A549 (cell line): ENCODE measurements at regions not wholly inside any gene's neighbourhood (a gene's known extent, or its start where the extent isn't known, plus 50 kb on each side); places are given as distances from the start of the nearest gene placed in this dataset.

Source experiments
- ESRRA ChIP-seq: fragments of 150-350 bp; IDR thresholded peaks from 2 replicates; pipeline ENCODE4 v1.6.1; 2014; ENCODE audit warnings: mild to moderate bottlenecking, low read length, borderline replicate concordance
- POLR2A ChIP-seq: IDR thresholded peaks from 2 replicates; pipeline ENCODE4 v1.6.1; 2012; ENCODE audit warnings: mild to moderate bottlenecking, low read length
- RAD21 ChIP-seq, 2 experiments: fragments of >200 bp in 1 of 2; sonication (Bioruptor Twin) in 1 of 2; formaldehyde crosslinking in 1 of 2; IDR thresholded peaks in 1 of 2; conservative IDR thresholded peaks in 1 of 2; 2 replicates in 1 of 2; 3 replicates in 1 of 2; pipeline ENCODE4 v1.6.1; 2012 to 2018; ENCODE audit warnings: inconsistent platforms in 1 of 2
- TF ChIP-seq, protein P1 (sequence below): fragments of >200 bp; sonication (Bioruptor Twin); formaldehyde crosslinking; IDR thresholded peaks from 3 replicates; pipeline ENCODE4 v1.5.1; 2016

DNA sequence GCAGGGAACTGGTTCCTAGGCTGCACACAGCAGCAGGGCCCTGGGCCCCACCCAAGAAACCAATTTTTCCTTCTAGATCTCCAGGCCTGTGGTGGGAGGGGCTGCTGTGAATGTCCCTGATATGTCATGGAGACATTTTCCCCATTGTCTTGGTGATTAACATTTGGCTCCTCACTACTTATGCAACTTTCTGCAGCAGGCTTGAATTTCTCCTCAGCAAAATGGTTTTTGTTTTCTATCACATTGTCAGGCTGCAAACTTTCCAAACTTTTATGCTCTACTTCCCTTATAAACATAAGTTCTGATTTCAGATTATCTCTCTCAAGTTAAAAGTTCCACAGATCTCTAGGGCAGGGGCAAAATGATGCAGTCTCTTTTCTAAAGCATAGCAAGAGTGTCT lies 310.2 kb upstream of the PCDH20 start:
- TF ChIP-seq RAD21 (conservative IDR thresholded peaks at IDR 0.05 in 1 of 2, IDR thresholded peaks at IDR 0.05 in 1 of 2) (no peak), POLR2A (no peak), ESRRA (no peak)
- TF ChIP-seq, protein P1, sequence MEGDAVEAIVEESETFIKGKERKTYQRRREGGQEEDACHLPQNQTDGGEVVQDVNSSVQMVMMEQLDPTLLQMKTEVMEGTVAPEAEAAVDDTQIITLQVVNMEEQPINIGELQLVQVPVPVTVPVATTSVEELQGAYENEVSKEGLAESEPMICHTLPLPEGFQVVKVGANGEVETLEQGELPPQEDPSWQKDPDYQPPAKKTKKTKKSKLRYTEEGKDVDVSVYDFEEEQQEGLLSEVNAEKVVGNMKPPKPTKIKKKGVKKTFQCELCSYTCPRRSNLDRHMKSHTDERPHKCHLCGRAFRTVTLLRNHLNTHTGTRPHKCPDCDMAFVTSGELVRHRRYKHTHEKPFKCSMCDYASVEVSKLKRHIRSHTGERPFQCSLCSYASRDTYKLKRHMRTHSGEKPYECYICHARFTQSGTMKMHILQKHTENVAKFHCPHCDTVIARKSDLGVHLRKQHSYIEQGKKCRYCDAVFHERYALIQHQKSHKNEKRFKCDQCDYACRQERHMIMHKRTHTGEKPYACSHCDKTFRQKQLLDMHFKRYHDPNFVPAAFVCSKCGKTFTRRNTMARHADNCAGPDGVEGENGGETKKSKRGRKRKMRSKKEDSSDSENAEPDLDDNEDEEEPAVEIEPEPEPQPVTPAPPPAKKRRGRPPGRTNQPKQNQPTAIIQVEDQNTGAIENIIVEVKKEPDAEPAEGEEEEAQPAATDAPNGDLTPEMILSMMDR: no peak
